Loucy (cell line): ENCODE measurements at regions not wholly inside any gene's neighbourhood (a gene's known extent, or its start where the extent isn't known, plus 50 kb on each side); places are given as distances from the start of the nearest gene placed in this dataset.
"Not testable (repeated sequence)": the region's sequence is repeated elsewhere in the genome, so short reads cannot be mapped to it uniquely, and the experiment has no call there.

Source experiments
- H2AFZ ChIP-seq: fragments of 200-600 bp; sonication (generic); 2 replicates; pipeline ENCODE4 v1.6.0; 2016; ENCODE audit warnings: antibody characterized with exemption, mild to moderate bottlenecking, low read length, moderate library complexity
- H3F3A ChIP-seq: fragments of 200-600 bp; 2 replicates; pipeline ENCODE4 v1.6.0; 2016; ENCODE audit warnings: antibody characterized with exemption, low read depth, mild to moderate bottlenecking
- H3K27me3 ChIP-seq: fragments of 200-600 bp; sonication (generic); 2 replicates; pipeline ENCODE4 v1.6.1; 2014; ENCODE audit warnings: low read length, mild to moderate bottlenecking; ENCODE audit not compliant: insufficient read depth, poor library complexity, severe bottlenecking
- H3K36me3 ChIP-seq: fragments of 200-600 bp; sonication (generic); 2 replicates; pipeline ENCODE4 v1.6.1; 2016; ENCODE audit warnings: low read length; ENCODE audit not compliant: insufficient read depth
- H3K4me1 ChIP-seq: fragments of 200-600 bp; sonication (generic); 2 replicates; pipeline ENCODE4 v1.5.1; 2014; ENCODE audit warnings: low read length, mild to moderate bottlenecking; ENCODE audit not compliant: insufficient read depth, poor library complexity, severe bottlenecking
- H3K4me2 ChIP-seq: fragments of 200-600 bp; sonication (generic); 2 replicates; pipeline ENCODE4 v1.6.0; 2014; ENCODE audit warnings: antibody characterized with exemption, low read length, low read depth, mild to moderate bottlenecking; ENCODE audit not compliant: poor library complexity, severe bottlenecking
- H3K4me3 ChIP-seq: fragments of 200-600 bp; sonication (generic); 2 replicates; pipeline ENCODE4 v1.5.1; 2014; ENCODE audit warnings: low read length, mild to moderate bottlenecking, mixed read lengths; ENCODE audit not compliant: poor library complexity, severe bottlenecking
- H3K79me2 ChIP-seq: fragments of 200-600 bp; sonication (generic); 2 replicates; pipeline ENCODE4 v1.6.1; 2014; ENCODE audit warnings: low read length; ENCODE audit not compliant: insufficient read depth
- H3K9ac ChIP-seq: fragments of 200-600 bp; sonication (generic); 2 replicates; pipeline ENCODE4 v1.6.0; 2014; ENCODE audit warnings: mild to moderate bottlenecking, low read depth, low read length, moderate library complexity; ENCODE audit not compliant: poor library complexity, severe bottlenecking
- H3K9me2 ChIP-seq: fragments of 200-600 bp; sonication (generic); replicated peaks from 2 replicates; pipeline ENCODE4 v1.6.1; 2016; ENCODE audit warnings: low read depth, low read length, mixed read lengths
- H3K9me3 ChIP-seq: fragments of 200-600 bp; sonication (generic); 2 replicates; pipeline ENCODE4 v1.6.1; 2014; ENCODE audit warnings: mild to moderate bottlenecking, antibody characterized with exemption, low read length, low read depth; ENCODE audit not compliant: insufficient read depth
- H4K20me1 ChIP-seq: fragments of 200-600 bp; sonication (generic); 2 replicates; pipeline ENCODE4 v1.6.0; 2014; ENCODE audit warnings: antibody characterized with exemption, low read length, mild to moderate bottlenecking; ENCODE audit not compliant: insufficient read depth, poor library complexity, severe bottlenecking
- CTCF ChIP-seq: fragments of 200-600 bp; sonication (generic); conservative IDR thresholded peaks from 2 replicates; pipeline ENCODE4 v1.5.1; 2014; ENCODE audit warnings: mild to moderate bottlenecking, antibody characterized with exemption, low read length
- EZH2phosphoT487 ChIP-seq: fragments of 200-600 bp; IDR thresholded peaks from 2 replicates; pipeline ENCODE4 v1.6.1; 2018; ENCODE audit warnings: antibody characterized with exemption, mild to moderate bottlenecking, moderate library complexity, borderline replicate concordance

DNA sequence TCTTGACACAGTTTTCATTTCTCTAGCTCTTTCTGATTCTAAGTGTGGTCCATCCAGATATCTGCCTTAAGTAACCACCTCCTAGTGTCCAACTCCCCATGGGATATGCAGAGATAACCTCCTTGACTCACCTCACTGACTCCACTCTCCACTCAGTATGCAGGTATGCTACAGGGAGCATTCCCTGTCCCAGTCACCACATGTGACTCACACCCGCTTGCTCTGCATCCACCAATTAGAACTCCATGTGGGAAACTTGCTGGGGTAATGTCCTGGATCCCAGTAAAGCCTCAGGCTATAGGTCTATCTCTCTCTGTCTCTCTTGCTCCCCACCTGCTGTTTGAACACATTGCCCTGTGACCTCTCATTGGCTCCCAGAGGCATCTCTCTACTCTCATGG, 563.9 kb downstream of the HTR1A start:
- no peak overlapping the region for H3K4me3 ChIP-seq
- H3K4me2 ChIP-seq, result no peak overlapping the region
- H3K9me3 ChIP-seq, result no peaks in the 10 kb centered on the region
- no peaks in the 10 kb centered on the region for H3K27me3 ChIP-seq
- no peak overlapping the region for H2AFZ ChIP-seq
- no peaks in the 10 kb centered on the region for H3K79me2 ChIP-seq
- no peaks in the 10 kb centered on the region for H4K20me1 ChIP-seq
- no peaks in the 10 kb centered on the region for H3K4me1 ChIP-seq
- H3K9me2 ChIP-seq, result no peaks in the 10 kb centered on the region
- no peak overlapping the region for H3K9ac ChIP-seq
- TF ChIP-seq EZH2phosphoT487 (no peak), CTCF (no peak)
- no peaks in the 10 kb centered on the region for H3F3A ChIP-seq
- no peaks in the 10 kb centered on the region for H3K36me3 ChIP-seq

DNA sequence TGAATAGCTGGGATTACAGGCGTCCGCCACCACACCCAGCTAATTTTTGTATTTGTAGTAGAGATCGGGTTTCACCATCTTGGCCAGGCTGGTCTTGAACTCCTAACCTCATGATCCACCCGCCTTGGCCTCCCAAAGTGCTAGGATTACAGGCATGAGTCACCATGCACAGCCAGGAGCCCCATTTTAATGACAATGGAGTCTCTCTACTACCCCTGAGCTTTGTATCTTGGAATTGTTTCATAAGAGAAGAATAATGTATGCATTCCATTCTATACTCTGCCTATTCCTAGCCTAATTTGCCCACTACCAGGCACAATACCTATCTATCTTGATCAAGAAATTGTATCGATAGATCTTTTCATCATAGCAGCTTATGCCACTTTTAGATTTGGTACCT, 574.1 kb downstream of the HTR1A start:
- not testable (repeated sequence) for H3F3A ChIP-seq, H2AFZ ChIP-seq, H3K4me1 ChIP-seq, H3K79me2 ChIP-seq, H3K9ac ChIP-seq, H3K27me3 ChIP-seq, H3K9me3 ChIP-seq, H3K4me2 ChIP-seq, H4K20me1 ChIP-seq, H3K4me3 ChIP-seq, H3K9me2 ChIP-seq, H3K36me3 ChIP-seq

GRCh38 chr5:63375851-63376250, 586.4 kb downstream of the HTR1A start:
- TF ChIP-seq EZH2phosphoT487 (no peak), CTCF (no peak)
- Histone ChIP-seq H3K36me3 (no peaks in the 10 kb centered on the region), H3K4me3 (no peak overlapping the region), H2AFZ (no peak overlapping the region), H3K9me3 (no peaks in the 10 kb centered on the region), H3K79me2 (no peaks in the 10 kb centered on the region), H3K4me2 (no peak overlapping the region), H3K9ac (no peak overlapping the region), H3K4me1 (no peaks in the 10 kb centered on the region), H3K27me3 (no peaks in the 10 kb centered on the region), H3F3A (no peaks in the 10 kb centered on the region), H3K9me2 (no peaks in the 10 kb centered on the region), H4K20me1 (no peaks in the 10 kb centered on the region)

DNA sequence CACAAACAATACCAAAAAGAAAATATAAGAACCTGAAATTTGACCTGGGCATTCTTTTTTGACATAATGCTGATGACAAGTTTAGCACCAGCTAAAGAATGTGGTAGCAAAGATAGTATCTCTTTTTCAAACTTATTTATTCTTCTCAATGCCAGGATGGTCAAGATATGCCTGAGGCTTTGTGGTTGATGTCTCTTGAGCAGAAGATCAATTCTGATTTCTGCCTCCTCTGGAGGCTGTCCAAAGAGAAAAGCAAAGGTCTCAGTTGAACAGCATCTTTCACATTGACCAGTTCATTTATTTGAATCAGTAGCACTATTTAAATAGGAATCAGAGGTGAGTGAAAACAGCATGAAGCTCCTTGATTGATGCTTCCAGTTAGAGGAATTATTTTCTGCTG, 588.2 kb downstream of the HTR1A start:
- H3K9me2 ChIP-seq, result no peaks in the 10 kb centered on the region
- no peak overlapping the region for H2AFZ ChIP-seq
- H3K9me3 ChIP-seq, result no peaks in the 10 kb centered on the region
- H3K9ac ChIP-seq, result no peak overlapping the region
- no peaks in the 10 kb centered on the region for H3F3A ChIP-seq
- H3K79me2 ChIP-seq, result no peaks in the 10 kb centered on the region
- H4K20me1 ChIP-seq, result no peaks in the 10 kb centered on the region
- H3K27me3 ChIP-seq, result no peaks in the 10 kb centered on the region
- no peaks in the 10 kb centered on the region for H3K4me1 ChIP-seq
- H3K4me2 ChIP-seq, result no peak overlapping the region
- no peak overlapping the region for H3K4me3 ChIP-seq
- no peak for TF ChIP-seq CTCF
- no peaks in the 10 kb centered on the region for H3K36me3 ChIP-seq
